HEK293T (cell line): ENCODE measurements at regions not wholly inside any gene's neighbourhood (a gene's known extent, or its start where the extent isn't known, plus 50 kb on each side); places are given as distances from the start of the nearest gene placed in this dataset.

Experiments used
- CTCF ChIA-PET: fragments of 350-600 bp; formaldehyde crosslinking; extraction: SDS; loops from one replicate; lab custom pipeline; 2021; ENCODE audit warnings: antibody characterized with exemption, inconsistent platforms; lab: Yijun Ruan, JAX
- POLR2A ChIA-PET: fragments of 350-600 bp; formaldehyde crosslinking; extraction: SDS; loops from one replicate; lab custom pipeline; 2020; ENCODE audit warnings: antibody characterized with exemption, inconsistent platforms; lab: Yijun Ruan, JAX
- DNase-seq: peaks from one replicate; pipeline ENCODE4 v3.0.0; 2012; ENCODE audit warnings: mixed read lengths; ENCODE audit errors: extremely low spot score
- ARNT ChIP-seq: fragments of 450-650 bp; IDR thresholded peaks from 2 replicates; pipeline ENCODE4 v1.6.1; 2017; ENCODE audit warnings: mild to moderate bottlenecking
- BHLHE40 ChIP-seq: fragments of 450-650 bp; IDR thresholded peaks from 2 replicates; pipeline ENCODE4 v1.6.1; 2016; ENCODE audit warnings: mild to moderate bottlenecking, moderate library complexity, borderline replicate concordance
- CTBP1 ChIP-seq: fragments of 450-650 bp; IDR thresholded peaks from 2 replicates; pipeline ENCODE4 v1.6.1; 2016; ENCODE audit warnings: borderline replicate concordance
- ELF4 ChIP-seq: fragments of 450-650 bp; IDR thresholded peaks from 2 replicates; pipeline ENCODE4 v1.6.1; 2017; ENCODE audit warnings: antibody characterized with exemption
- FOXA1 ChIP-seq: fragments of 450-650 bp; IDR thresholded peaks from 2 replicates; pipeline ENCODE4 v1.6.1; 2016; ENCODE audit warnings: mild to moderate bottlenecking
- FOXK2 ChIP-seq: fragments of 450-650 bp; IDR thresholded peaks from 2 replicates; pipeline ENCODE4 v1.6.1; 2016; ENCODE audit warnings: mild to moderate bottlenecking
- FOXM1 ChIP-seq: fragments of 450-650 bp; IDR thresholded peaks from 2 replicates; pipeline ENCODE4 v1.6.1; 2017; ENCODE audit warnings: mild to moderate bottlenecking, borderline replicate concordance
- HDGF ChIP-seq: fragments of 450-650 bp; IDR thresholded peaks from 2 replicates; pipeline ENCODE4 v1.6.1; 2017; ENCODE audit warnings: antibody characterized with exemption, borderline replicate concordance
- L3MBTL2 ChIP-seq: fragments of 450-650 bp; conservative IDR thresholded peaks from 2 replicates; pipeline ENCODE4 v1.6.1; 2016; ENCODE audit warnings: mild to moderate bottlenecking
- LEF1 ChIP-seq: fragments of 450-650 bp; IDR thresholded peaks from 2 replicates; pipeline ENCODE4 v1.6.1; 2017; ENCODE audit warnings: mild to moderate bottlenecking, borderline replicate concordance
- NFRKB ChIP-seq: fragments of 450-650 bp; IDR thresholded peaks from 2 replicates; pipeline ENCODE4 v1.6.1; 2016; ENCODE audit warnings: mild to moderate bottlenecking, moderate library complexity
- SP1 ChIP-seq: fragments of 450-650 bp; IDR thresholded peaks from 2 replicates; pipeline ENCODE4 v1.6.1; 2017
- SUZ12 ChIP-seq: fragments of 450-650 bp; IDR thresholded peaks from 2 replicates; pipeline ENCODE4 v1.6.1; 2016; ENCODE audit warnings: mild to moderate bottlenecking
- TARDBP ChIP-seq: fragments of 450-650 bp; IDR thresholded peaks from 2 replicates; pipeline ENCODE4 v1.6.1; 2016
- ZNF384 ChIP-seq: fragments of 450-650 bp; IDR thresholded peaks from 2 replicates; pipeline ENCODE4 v1.6.1; 2016
- TF ChIP-seq, protein P1 (sequence below): fragments of 450-650 bp; IDR thresholded peaks from 2 replicates; pipeline ENCODE4 v1.6.1; 2016

DNA sequence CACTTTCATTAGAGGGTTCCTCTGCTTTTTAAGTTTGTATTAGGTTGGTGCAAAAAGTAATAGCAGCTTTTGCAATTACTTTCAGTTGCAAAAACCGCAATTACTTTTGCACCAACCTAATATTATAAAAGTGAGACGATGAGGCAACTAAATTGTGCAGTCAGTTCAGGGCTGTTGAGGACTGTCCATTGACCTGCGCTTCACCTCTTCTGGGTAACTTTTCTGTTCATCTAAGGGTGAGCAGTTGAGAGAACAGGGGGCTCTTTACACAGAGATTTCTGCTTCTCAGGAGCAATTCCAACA, 191.3 kb downstream of the AACS start:
- ChIA-PET CTCF (no interaction called here), POLR2A (no interaction called here)
- no peak for DNase-seq
- TF ChIP-seq ELF4 (peak; percentile 81), ZNF384 (no peak)

DNA sequence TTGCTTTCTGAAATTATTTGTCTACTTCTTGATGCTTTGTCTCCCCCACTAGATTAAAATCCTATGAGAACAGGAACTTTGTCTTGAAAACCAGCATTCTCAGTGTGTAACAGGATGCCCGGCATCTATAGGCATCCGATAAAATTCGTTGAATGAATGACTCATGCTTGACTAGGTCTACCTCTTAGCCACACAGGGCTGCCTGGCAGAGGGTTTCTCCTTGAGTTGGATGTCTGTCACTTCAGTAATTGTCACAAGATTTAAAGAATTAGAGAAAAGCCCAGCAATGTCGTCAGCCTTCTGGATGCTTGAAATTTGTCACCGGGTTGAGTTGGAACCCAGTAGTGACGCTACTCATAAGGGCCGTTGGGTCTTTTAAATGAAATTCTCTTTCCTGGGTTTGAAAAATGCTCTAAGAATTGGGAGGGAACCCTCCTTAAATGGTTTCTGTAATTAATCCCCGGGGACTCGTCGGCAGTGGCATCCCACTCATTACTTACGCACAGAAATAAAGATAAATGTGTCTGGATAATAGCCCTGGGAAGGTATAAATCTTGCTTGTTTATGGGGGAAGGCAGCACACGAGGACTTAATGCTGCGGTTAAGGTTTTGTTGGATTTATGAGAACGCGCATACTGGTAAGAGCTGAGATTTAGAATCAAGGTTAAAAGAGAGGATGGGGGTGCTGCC, 194.1 kb downstream of the AACS start:
- CTCF ChIA-PET, result interaction anchor here (0.7 kb wide), 2 partner anchors 61 to 74 kb away, joined by 3 read pairs; no protein-coding TSS in a partner anchor
- DNase-seq, result no peak
- TF ChIP-seq SP1, result no peak
- no peak for TF ChIP-seq NFRKB
- TF ChIP-seq SUZ12, result no peak
- no peak for TF ChIP-seq ELF4
- no peak for TF ChIP-seq HDGF
- TF ChIP-seq CTBP1, result no peak
- no peak for TF ChIP-seq BHLHE40
- TF ChIP-seq, protein P1, sequence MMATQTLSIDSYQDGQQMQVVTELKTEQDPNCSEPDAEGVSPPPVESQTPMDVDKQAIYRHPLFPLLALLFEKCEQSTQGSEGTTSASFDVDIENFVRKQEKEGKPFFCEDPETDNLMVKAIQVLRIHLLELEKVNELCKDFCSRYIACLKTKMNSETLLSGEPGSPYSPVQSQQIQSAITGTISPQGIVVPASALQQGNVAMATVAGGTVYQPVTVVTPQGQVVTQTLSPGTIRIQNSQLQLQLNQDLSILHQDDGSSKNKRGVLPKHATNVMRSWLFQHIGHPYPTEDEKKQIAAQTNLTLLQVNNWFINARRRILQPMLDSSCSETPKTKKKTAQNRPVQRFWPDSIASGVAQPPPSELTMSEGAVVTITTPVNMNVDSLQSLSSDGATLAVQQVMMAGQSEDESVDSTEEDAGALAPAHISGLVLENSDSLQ, result no peak
- TF ChIP-seq TARDBP, result no peak
- TF ChIP-seq FOXA1, result no peak
- no peak for TF ChIP-seq FOXK2
- no peak for TF ChIP-seq L3MBTL2
- TF ChIP-seq LEF1, result no peak
- TF ChIP-seq ZNF384, result no peak
- TF ChIP-seq FOXM1, result no peak
- POLR2A ChIA-PET, result interaction anchor here (1.2 kb wide), 1 partner anchor 16 kb away, joined by 4 read pairs; no protein-coding TSS in a partner anchor

DNA sequence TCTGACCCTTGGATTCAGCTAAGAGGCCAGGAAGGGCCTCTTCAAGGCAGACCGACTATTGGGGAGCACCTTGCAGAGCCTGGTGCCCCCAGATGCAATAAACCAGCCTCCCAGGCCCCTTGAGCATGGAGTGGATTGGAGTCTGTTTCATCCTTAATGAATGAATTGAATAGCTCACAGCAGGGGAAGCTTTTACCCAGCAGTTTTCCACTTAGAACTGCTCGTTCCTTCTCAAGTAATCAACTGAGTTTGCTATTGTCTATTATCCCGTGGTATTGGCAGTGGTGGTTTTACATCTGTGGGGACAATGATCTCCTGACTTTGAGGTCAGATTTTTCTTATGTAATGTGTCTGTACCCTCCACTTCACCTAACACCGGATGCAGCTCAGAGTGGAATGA, 197.6 kb downstream of the AACS start:
- POLR2A ChIA-PET, result no interaction called here
- CTCF ChIA-PET, result no interaction called here
- TF ChIP-seq FOXK2 (no peak), BHLHE40 (no peak), LEF1 (no peak), CTBP1 (no peak), NFRKB (no peak), TARDBP (no peak), ELF4 (no peak), L3MBTL2 (no peak), HDGF (no peak), FOXA1 (no peak), ZNF384 (no peak), SUZ12 (no peak), FOXM1 (no peak)
- DNase-seq, result no peak

DNA sequence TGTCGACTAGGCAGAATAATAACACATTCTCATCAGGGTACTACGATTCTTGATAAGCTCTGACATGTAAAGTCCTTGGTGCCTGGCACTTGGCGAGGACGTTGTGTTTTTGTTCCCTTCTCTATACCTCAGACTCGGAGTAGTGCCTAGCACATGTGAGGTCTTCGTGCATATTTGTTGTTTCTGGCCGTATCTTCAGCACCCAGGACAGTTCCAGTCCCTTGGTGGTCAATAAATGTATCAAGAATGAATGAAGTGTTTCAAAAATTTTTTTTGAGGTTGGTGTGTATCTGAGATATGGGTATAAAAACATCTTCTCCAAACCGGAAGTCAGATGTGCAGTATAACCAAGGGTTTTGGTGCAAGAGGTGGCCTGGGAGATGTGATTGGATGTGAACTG, 198.2 kb downstream of the AACS start:
- ChIA-PET CTCF (no interaction called here), POLR2A (no interaction called here)
- TF ChIP-seq FOXM1 (no peak), FOXK2 (no peak), TARDBP (no peak), CTBP1 (no peak), L3MBTL2 (no peak), NFRKB (no peak), FOXA1 (no peak), ELF4 (no peak), BHLHE40 (no peak), ARNT (no peak), HDGF (no peak), SP1 (no peak), LEF1 (no peak), SUZ12 (no peak), ZNF384 (no peak)
- TF ChIP-seq, protein P1, result no peak
- DNase-seq, result no peak

DNA sequence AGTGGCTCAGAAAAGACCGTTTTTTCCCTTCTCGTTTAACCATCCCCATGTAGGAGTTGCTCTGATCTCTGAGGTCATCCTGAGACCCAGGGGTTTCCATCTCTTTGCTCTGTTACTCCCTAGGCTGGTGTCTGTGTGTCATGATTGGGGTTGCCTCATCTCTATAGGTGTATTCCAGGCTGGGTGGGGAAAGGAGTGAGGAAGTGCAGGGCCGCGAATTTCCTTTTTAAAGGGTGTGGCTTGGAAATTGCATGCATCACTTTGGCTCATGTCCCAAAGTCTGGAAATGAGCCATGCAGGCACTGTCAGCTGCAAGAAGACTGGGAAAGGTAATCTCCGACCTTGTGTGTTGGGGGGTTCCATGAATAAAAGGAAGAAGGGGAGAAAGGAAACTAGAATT, 201.9 kb downstream of the AACS start:
- CTCF ChIA-PET, result no interaction called here

DNA sequence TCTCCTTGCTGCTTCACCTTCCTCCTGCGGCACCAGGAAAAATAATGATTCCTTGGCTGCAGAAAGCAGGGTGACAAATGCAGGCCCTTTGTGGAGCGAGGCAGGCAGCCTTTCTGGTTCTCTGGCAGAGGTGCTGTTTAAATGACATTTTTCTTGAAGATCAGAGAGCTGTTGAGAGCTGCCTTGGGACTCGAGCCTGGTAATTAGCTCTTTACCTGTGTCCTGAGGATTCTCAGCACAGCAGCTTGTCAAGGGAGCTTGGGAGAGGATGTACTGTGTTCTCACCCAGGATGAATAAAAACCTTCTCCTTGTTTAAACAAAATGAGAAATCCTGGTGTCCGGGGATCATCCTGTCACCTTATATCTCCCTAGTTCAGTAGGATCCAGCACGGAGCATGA, 204.0 kb downstream of the AACS start:
- ChIA-PET CTCF (interaction anchor here (0.7 kb wide), 1 partner anchor 75 kb away, joined by 3 read pairs; no protein-coding TSS in a partner anchor), POLR2A (no interaction called here)
- no peak for DNase-seq
- TF ChIP-seq SP1, result no peak
- no peak for TF ChIP-seq L3MBTL2
- TF ChIP-seq NFRKB, result no peak
- TF ChIP-seq ELF4, result no peak
- TF ChIP-seq ARNT, result no peak
- no peak for TF ChIP-seq CTBP1

More for the DNA sequence above, 201.9 kb downstream of the AACS start:
- DNase-seq, result no peak
- POLR2A ChIA-PET, result no interaction called here
- TF ChIP-seq SUZ12, result no peak
- no peak for TF ChIP-seq HDGF
- TF ChIP-seq FOXA1, result no peak
- no peak for TF ChIP-seq SP1
- no peak for TF ChIP-seq FOXM1
- no peak for TF ChIP-seq L3MBTL2
- TF ChIP-seq NFRKB, result no peak
- TF ChIP-seq, protein P1, result no peak
- no peak for TF ChIP-seq ELF4
- no peak for TF ChIP-seq FOXK2
- no peak for TF ChIP-seq ZNF384
- no peak for TF ChIP-seq TARDBP
- TF ChIP-seq LEF1, result no peak
- no peak for TF ChIP-seq CTBP1
- TF ChIP-seq ARNT, result no peak
- no peak for TF ChIP-seq BHLHE40

DNA sequence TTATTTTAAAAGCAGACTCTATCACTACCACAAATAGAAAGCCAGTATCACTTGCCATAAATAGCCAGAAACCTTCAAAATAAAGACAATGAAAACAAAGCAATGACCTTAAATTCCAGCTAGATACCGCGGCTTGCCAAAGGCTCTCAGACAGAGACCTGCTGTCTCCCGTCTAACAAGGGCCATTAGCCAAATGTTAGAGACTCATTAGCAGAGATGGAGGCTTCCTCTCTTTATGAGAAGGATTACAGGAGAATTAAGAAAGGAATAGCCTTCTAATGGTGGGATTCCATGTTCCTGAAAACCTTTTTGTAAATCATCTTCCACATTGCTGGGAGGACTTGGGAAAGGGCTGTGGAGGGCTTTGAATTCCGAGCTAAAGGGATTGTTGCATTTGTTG, 206.7 kb downstream of the AACS start:
- ChIA-PET CTCF (no interaction called here), POLR2A (no interaction called here)
- DNase-seq, result no peak
- TF ChIP-seq FOXM1 (no peak), ZNF384 (no peak), NFRKB (no peak), HDGF (no peak), SP1 (no peak), ARNT (no peak), L3MBTL2 (no peak), BHLHE40 (no peak), FOXK2 (no peak), LEF1 (no peak), ELF4 (no peak), TARDBP (no peak), FOXA1 (no peak), CTBP1 (no peak), SUZ12 (no peak)
- TF ChIP-seq, protein P1, result no peak
